Thoracic aorta (tissue), 2 donors: ENCODE measurements at regions not wholly inside any gene's neighbourhood (a gene's known extent, or its start where the extent isn't known, plus 50 kb on each side); places are given as distances from the start of the nearest gene placed in this dataset.

Source experiments
- ATAC-seq: fragments of 150-250 bp; one replicate; pipeline ENCODE4 v1.8.0; 2017; ENCODE audit warnings: low read depth; ENCODE audit not compliant: insufficient number of reproducible peaks, low FRiP score
- DNase-seq: peaks from one replicate; pipeline ENCODE4 v3.0.0-alpha.2; 2020; ENCODE audit warnings: low spot score
- H3K27ac ChIP-seq, 2 donors: fragments of 200-600 bp; sonication (generic); 1 replicate in 1 of 2; 2 replicates in 1 of 2; pipeline ENCODE4 v1.5.1; 2016; ENCODE audit warnings: mild to moderate bottlenecking in 2 of 2, moderate library complexity in 2 of 2
- H3K27me3 ChIP-seq: fragments of 200-600 bp; sonication (generic); replicated peaks from 2 replicates; pipeline ENCODE4 v1.6.0; 2016; ENCODE audit warnings: mild to moderate bottlenecking; ENCODE audit not compliant: insufficient read depth
- H3K36me3 ChIP-seq: fragments of 200-600 bp; sonication (generic); one replicate; pipeline ENCODE4 v1.5.1; 2016
- H3K4me1 ChIP-seq, 2 donors: fragments of 200-600 bp; sonication (generic); 1 replicate in 1 of 2; 2 replicates in 1 of 2; pipeline versions ENCODE4 v1.5.1 to v1.6.0; 2016; ENCODE audit warnings: low read depth in 2 of 2, mild to moderate bottlenecking in 1 of 2; ENCODE audit not compliant: control insufficient read depth in 1 of 2
- H3K4me3 ChIP-seq: fragments of 200-600 bp; sonication (generic); 2 replicates; pipeline ENCODE4 v1.5.1; 2016; ENCODE audit warnings: mild to moderate bottlenecking
- H3K9me3 ChIP-seq: fragments of 200-600 bp; sonication (generic); 2 replicates; pipeline ENCODE4 v1.5.1; 2016
- TF ChIP-seq, protein P1 (sequence below): fragments of 200-600 bp; sonication (generic); IDR thresholded peaks from one replicate; pipeline ENCODE4 v1.5.1; 2019; ENCODE audit warnings: antibody characterized with exemption

DNA sequence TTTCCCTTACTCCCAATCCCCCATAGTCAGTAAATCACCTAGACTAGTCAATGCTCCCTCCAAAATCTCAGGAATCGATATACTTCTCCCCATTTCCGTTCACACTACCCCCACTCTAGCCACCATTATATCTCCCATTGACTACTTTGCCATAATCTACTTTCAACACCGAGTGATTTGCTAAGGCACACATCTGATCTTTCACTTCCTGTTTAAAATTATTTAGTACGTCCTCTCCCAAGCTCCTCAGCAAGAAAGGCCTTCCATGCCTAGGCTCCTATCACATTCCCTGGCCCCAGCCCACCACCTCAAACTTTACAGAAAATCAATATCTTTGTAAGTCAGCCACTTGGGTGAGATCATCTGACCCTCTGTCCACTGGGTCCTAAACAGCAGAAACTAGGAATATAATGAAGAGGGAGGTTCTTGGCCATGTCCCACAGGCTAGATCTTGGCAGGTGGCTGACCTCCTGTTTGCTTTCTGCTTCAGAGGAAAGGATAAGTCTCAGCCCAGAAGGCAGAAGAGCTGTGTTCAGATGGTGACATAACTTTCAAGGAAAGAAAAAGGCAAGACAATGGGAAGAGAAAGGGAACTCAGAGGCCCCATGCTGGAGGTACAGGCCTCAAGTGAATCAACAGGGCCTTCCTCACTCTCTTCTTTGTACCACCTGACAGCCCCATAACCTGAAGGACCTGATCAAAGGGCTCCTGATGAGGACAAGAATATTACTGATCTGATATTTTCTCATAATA is 103.0 kb downstream of the RPL22L1 start:
- no peak overlapping the region for H3K4me3 ChIP-seq
- H3K36me3 ChIP-seq, result no peaks in the 10 kb centered on the region
- no peak for DNase-seq
- ATAC-seq, result no peak
- H3K27ac ChIP-seq, result no peak overlapping the region
- no peaks in the 10 kb centered on the region for H3K27me3 ChIP-seq
- no peaks in the 10 kb centered on the region for H3K9me3 ChIP-seq
- H3K4me1 ChIP-seq, result no peaks in the 10 kb centered on the region
- TF ChIP-seq, protein P1, sequence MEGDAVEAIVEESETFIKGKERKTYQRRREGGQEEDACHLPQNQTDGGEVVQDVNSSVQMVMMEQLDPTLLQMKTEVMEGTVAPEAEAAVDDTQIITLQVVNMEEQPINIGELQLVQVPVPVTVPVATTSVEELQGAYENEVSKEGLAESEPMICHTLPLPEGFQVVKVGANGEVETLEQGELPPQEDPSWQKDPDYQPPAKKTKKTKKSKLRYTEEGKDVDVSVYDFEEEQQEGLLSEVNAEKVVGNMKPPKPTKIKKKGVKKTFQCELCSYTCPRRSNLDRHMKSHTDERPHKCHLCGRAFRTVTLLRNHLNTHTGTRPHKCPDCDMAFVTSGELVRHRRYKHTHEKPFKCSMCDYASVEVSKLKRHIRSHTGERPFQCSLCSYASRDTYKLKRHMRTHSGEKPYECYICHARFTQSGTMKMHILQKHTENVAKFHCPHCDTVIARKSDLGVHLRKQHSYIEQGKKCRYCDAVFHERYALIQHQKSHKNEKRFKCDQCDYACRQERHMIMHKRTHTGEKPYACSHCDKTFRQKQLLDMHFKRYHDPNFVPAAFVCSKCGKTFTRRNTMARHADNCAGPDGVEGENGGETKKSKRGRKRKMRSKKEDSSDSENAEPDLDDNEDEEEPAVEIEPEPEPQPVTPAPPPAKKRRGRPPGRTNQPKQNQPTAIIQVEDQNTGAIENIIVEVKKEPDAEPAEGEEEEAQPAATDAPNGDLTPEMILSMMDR, result no peak

DNA sequence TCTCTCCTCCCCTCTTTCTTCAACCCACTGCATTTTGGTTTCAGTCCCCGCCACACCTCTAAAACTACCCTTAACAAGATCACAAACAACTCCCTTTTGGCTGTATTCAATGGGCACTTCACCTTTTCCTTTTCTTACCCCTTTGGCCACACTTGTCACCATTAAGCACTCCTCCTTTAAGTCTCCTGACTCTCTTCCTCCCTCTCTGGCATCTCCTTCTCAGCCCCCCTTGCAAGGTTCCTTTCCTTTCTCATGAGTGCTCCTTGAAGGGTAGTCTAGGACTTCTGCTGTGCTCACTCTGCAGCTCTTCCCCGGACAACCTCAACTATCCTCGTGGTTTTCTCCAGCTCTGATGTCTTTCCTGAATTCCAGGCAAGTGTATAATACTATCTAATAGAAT is 103.7 kb downstream of the RPL22L1 start:
- H3K4me3 ChIP-seq, result no peak overlapping the region
- H3K27ac ChIP-seq, result no peak overlapping the region
- TF ChIP-seq, protein P1, result no peak
- H3K4me1 ChIP-seq, result no peaks in the 10 kb centered on the region
- H3K36me3 ChIP-seq, result no peaks in the 10 kb centered on the region
- H3K9me3 ChIP-seq, result no peaks in the 10 kb centered on the region
- DNase-seq (no peak), ATAC-seq (no peak)
- no peaks in the 10 kb centered on the region for H3K27me3 ChIP-seq

DNA sequence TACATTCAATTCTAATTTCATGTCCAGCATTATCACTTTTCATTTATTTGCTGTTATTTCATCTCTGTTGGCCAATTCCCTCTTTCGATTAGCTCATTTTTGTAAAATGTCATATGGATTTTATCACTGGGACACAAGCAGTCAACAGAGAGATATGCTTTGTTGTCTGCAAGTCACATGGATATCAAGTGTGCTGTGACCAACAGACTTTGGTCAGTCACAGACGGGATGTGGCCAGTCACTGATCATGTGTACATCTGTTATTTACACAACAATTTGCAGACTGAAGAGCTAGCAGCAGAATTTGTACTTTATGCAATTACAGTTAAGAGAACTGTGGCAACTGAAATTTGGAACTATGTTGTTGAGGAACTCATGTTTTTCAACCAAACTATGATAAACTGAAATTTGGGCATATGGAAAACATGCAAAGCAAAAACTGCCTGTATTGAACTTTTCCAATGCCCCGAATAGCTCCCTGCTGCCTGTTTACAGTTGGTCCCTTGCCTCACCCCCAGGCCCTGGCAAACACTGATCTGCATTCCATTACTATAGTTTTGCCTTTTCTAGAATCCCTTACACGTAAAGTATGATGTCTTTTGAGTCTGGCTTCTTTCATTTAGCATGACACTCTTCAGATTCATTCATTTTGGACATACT is 104.4 kb downstream of the RPL22L1 start:
- TF ChIP-seq, protein P1, result no peak
- H3K27ac ChIP-seq, result no peak overlapping the region

DNA sequence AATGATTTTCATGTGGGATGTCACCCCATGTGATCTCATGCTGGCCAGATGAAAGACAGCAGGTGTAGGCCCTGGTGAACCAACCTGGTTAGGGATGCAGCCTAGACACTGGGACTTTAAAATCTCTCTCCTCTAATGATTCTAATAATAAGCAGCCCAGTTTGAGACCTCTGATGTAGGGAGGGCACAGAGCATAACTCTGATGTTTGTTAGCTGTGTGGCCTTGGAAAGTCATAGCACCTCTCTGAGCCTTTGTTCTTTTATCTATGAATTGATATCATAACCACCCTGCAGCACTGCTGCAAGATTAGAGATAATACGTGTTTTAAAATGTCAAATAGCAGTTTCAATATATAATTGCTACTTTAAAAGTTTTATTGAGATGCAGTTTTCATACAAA is 106.0 kb downstream of the RPL22L1 start:
- DNase-seq (no peak), ATAC-seq (no peak)
- Histone ChIP-seq H3K9me3 (no peaks in the 10 kb centered on the region), H3K27ac (no peak overlapping the region), H3K4me1 (peaks cover 13 to 18% of the 10 kb centered on the region in 2 donors), H3K36me3 (no peaks in the 10 kb centered on the region), H3K27me3 (no peaks in the 10 kb centered on the region), H3K4me3 (no peak overlapping the region)
- TF ChIP-seq, protein P1, result no peak

More for the DNA sequence above, 104.4 kb downstream of the RPL22L1 start:
- DNase-seq (no peak), ATAC-seq (no peak)
- Histone ChIP-seq H3K9me3 (no peaks in the 10 kb centered on the region), H3K4me1 (peaks cover 0 to 3% of the 10 kb centered on the region in 2 donors), H3K4me3 (no peak overlapping the region), H3K36me3 (no peaks in the 10 kb centered on the region), H3K27me3 (no peaks in the 10 kb centered on the region)

DNA sequence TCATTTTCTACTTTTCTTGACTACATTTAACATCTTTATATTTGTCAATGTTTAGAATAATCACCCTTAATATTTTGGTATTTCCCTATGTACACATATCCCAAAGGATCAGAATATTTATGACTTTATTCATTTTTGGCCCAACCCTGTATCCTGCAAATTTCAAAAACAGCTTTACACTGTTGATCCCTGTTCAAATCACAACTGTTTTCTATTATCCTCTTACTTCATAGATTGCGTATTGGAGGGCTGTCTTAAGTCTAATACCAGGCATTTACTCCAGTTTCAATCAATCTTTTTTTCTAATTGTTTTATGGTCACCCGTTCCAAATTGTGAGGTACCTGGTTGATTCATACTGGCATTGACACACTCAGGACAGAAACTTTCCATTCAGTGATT is 107.9 kb downstream of the RPL22L1 start:
- TF ChIP-seq, protein P1, result no peak
- no peak overlapping the region for H3K27ac ChIP-seq
- no peaks in the 10 kb centered on the region for H3K36me3 ChIP-seq
- H3K9me3 ChIP-seq, result no peaks in the 10 kb centered on the region
- DNase-seq (no peak), ATAC-seq (no peak)
- H3K4me1 ChIP-seq, result peaks cover 13 to 19% of the 10 kb centered on the region in 2 donors
- H3K4me3 ChIP-seq, result no peak overlapping the region
- H3K27me3 ChIP-seq, result no peaks in the 10 kb centered on the region
